IMR-90 (cell line): ENCODE measurements at regions not wholly inside any gene's neighbourhood (a gene's known extent, or its start where the extent isn't known, plus 50 kb on each side); places are given as distances from the start of the nearest gene placed in this dataset.

Experiments
- CEBPB ChIP-seq: IDR thresholded peaks from 2 replicates; pipeline ENCODE4 v1.6.1; 2012; ENCODE audit warnings: low read depth, low read length, improper control_type of control experiment
- CHD1 ChIP-seq: IDR thresholded peaks from 2 replicates; pipeline ENCODE4 v1.6.1; 2012; ENCODE audit warnings: low read depth, low read length, improper control_type of control experiment
- FOS ChIP-seq: fragments of 150-350 bp; IDR thresholded peaks from 2 replicates; pipeline ENCODE4 v1.6.1; 2016; ENCODE audit warnings: low read depth, low read length
- MAZ ChIP-seq: IDR thresholded peaks from 2 replicates; pipeline ENCODE4 v1.6.1; 2012; ENCODE audit warnings: low read depth, mild to moderate bottlenecking, low read length, improper control_type of control experiment, moderate library complexity, borderline replicate concordance
- MXI1 ChIP-seq: IDR thresholded peaks from 2 replicates; pipeline ENCODE4 v1.6.1; 2012; ENCODE audit warnings: low read depth, mild to moderate bottlenecking, low read length, moderate library complexity, borderline replicate concordance
- NFE2L2 ChIP-seq: fragments of 150-350 bp; IDR thresholded peaks from 2 replicates; pipeline ENCODE4 v1.6.1; 2016; ENCODE audit warnings: low read depth, mild to moderate bottlenecking, low read length
- POLR2A ChIP-seq: IDR thresholded peaks from 2 replicates; pipeline ENCODE4 v1.6.1; 2012; ENCODE audit warnings: mild to moderate bottlenecking, low read depth, low read length
- RAD21 ChIP-seq: IDR thresholded peaks from 2 replicates; pipeline ENCODE4 v1.6.1; 2012; ENCODE audit warnings: low read length, improper control_type of control experiment
- RCOR1 ChIP-seq: IDR thresholded peaks from 2 replicates; pipeline ENCODE4 v1.6.1; 2012; ENCODE audit warnings: mild to moderate bottlenecking, low read length, improper control_type of control experiment; ENCODE audit not compliant: insufficient replicate concordance
- SMC3 ChIP-seq: fragments of 150-350 bp; IDR thresholded peaks from 2 replicates; pipeline ENCODE4 v1.6.1; 2016; ENCODE audit warnings: low read depth, mild to moderate bottlenecking, antibody characterized with exemption, low read length, moderate library complexity
- USF2 ChIP-seq: fragments of 150-350 bp; IDR thresholded peaks from 2 replicates; pipeline ENCODE4 v1.6.1; 2017; ENCODE audit warnings: mild to moderate bottlenecking, antibody characterized with exemption, low read length, low read depth
- TF ChIP-seq, protein P1 (sequence below): conservative IDR thresholded peaks from 2 replicates; pipeline ENCODE4 v1.5.1; 2012; ENCODE audit warnings: mild to moderate bottlenecking, low read depth, low read length, improper control_type of control experiment

DNA sequence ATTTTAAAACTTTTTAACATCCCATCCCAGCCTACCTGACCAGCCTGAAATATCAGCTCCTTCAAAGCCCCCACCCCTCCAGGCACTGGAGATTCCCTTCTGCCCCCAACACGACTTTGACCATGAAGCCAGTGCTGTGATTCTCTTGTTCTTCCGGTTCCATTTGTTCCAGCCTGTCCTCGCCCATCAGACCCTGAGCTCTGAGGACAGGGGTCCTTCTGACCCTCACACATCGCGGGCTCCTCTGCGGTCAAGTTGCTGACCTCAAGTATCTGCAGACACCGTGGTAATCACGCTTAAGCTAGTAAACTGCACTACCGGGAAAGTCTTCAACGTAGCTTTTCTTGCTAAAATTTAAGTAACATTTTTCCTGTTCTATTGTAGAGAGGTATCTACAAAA is 282.2 kb upstream of the SALL3 start:
- TF ChIP-seq, protein P1, sequence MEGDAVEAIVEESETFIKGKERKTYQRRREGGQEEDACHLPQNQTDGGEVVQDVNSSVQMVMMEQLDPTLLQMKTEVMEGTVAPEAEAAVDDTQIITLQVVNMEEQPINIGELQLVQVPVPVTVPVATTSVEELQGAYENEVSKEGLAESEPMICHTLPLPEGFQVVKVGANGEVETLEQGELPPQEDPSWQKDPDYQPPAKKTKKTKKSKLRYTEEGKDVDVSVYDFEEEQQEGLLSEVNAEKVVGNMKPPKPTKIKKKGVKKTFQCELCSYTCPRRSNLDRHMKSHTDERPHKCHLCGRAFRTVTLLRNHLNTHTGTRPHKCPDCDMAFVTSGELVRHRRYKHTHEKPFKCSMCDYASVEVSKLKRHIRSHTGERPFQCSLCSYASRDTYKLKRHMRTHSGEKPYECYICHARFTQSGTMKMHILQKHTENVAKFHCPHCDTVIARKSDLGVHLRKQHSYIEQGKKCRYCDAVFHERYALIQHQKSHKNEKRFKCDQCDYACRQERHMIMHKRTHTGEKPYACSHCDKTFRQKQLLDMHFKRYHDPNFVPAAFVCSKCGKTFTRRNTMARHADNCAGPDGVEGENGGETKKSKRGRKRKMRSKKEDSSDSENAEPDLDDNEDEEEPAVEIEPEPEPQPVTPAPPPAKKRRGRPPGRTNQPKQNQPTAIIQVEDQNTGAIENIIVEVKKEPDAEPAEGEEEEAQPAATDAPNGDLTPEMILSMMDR: no peak
- TF ChIP-seq USF2 (no peak), MAZ (no peak), MXI1 (no peak), RAD21 (no peak), FOS (no peak), POLR2A (no peak), NFE2L2 (no peak), SMC3 (no peak), CEBPB (no peak), RCOR1 (no peak), CHD1 (no peak)
